ENCODE measurements at regions not wholly inside any gene's neighbourhood (a gene's known extent, or its start where the extent isn't known, plus 50 kb on each side); places are given as distances from the start of the nearest gene placed in this dataset.

GRCh38 chrX:69324851-69325250, 159.6 kb upstream of the PJA1 start:
- no peak overlapping the region for H3K4me3 ChIP-seq (ENCODE audit: low read depth, low read length)
- no peak for DNase-seq (ENCODE audit: low read depth)
- TF ChIP-seq CTCF (conservative IDR thresholded peaks at IDR 0.05; ENCODE audit: low read depth, low read length), result no peak

GRCh38 chrX:69323786-69324720, 158.8 kb upstream of the PJA1 start:
- DNase-seq (ENCODE audit: low read depth), result no peak
- H3K4me3 ChIP-seq (ENCODE audit: low read depth, low read length), result no peak overlapping the region
- TF ChIP-seq CTCF (conservative IDR thresholded peaks at IDR 0.05; ENCODE audit: low read depth, low read length), result no peak

- no peak for DNase-seq (ENCODE audit: low read depth)
- H3K4me3 ChIP-seq (ENCODE audit: low read depth, low read length), result no peak overlapping the region
- no peak for TF ChIP-seq CTCF (conservative IDR thresholded peaks at IDR 0.05; ENCODE audit: low read depth, low read length)
Observed at GRCh38 chrX:69321789-69322188, 156.5 kb upstream of the PJA1 start.

- no peak for DNase-seq (ENCODE audit: low read depth)
- H3K4me3 ChIP-seq (ENCODE audit: low read depth, low read length), result no peak overlapping the region
- no peak for TF ChIP-seq CTCF (conservative IDR thresholded peaks at IDR 0.05; ENCODE audit: low read depth, low read length)
Observed at GRCh38 chrX:69321006-69321655, 155.9 kb upstream of the PJA1 start.

GRCh38 chrX:69320116-69320515, 154.9 kb upstream of the PJA1 start:
- no peak overlapping the region for H3K4me3 ChIP-seq (ENCODE audit: low read depth, low read length)
- DNase-seq (ENCODE audit: low read depth), result no peak
- TF ChIP-seq CTCF (conservative IDR thresholded peaks at IDR 0.05; ENCODE audit: low read depth, low read length), result no peak

- TF ChIP-seq CTCF (conservative IDR thresholded peaks at IDR 0.05; ENCODE audit: low read depth, low read length), result no peak
- DNase-seq (ENCODE audit: low read depth), result no peak
- H3K4me3 ChIP-seq (ENCODE audit: low read depth, low read length), result no peak overlapping the region
Observed at GRCh38 chrX:69319376-69319775, 154.1 kb upstream of the PJA1 start.
